ENCODE measurements at regions not wholly inside any gene's neighbourhood (a gene's known extent, or its start where the extent isn't known, plus 50 kb on each side); places are given as distances from the start of the nearest gene placed in this dataset.

DNA sequence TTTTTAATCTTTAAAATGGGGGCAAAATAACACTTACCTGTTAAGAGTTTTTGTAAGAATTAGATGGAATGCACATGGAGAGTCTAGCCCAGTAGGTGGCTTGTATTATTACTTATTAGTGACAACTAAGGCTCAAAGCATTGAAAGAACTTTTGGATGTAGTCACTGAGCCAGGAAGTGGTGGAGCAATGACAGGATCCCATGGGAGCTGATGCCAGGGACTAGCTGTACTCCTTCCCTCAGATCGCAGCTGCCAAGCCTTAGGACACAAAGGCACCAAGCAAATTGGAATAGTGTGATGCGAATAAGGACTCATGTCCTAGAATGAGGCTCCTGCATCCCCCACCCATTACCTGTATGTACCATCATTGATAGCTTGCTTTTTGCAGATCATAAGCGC is 370.4 kb upstream of the RGMA start:
- Histone ChIP-seq H3K9me2 (replicated peaks; ENCODE audit: insufficient read depth) (no peaks in the 10 kb centered on the region), H3K27ac (no peak overlapping the region), H3K9me3 (ENCODE audit: low read depth) (no peaks in the 10 kb centered on the region), H3K4me3 (no peak overlapping the region), H3K79me2 (no peaks in the 10 kb centered on the region), H3K36me3 (replicated peaks; ENCODE audit: insufficient read depth, low read depth) (no peaks in the 10 kb centered on the region), H3K4me1 (ENCODE audit: insufficient read depth) (no peaks in the 10 kb centered on the region), H3K4me2 (no peak overlapping the region), H3K27me3 (no peaks in the 10 kb centered on the region), H2AFZ (no peak overlapping the region), H4K20me1 (ENCODE audit: insufficient read depth, poor library complexity, severe bottlenecking) (no peaks in the 10 kb centered on the region)
- TF ChIP-seq EZH2 (IDR thresholded peaks at IDR 0.05; ENCODE audit: borderline replicate concordance) = no peak
- TF ChIP-seq, protein P1, sequence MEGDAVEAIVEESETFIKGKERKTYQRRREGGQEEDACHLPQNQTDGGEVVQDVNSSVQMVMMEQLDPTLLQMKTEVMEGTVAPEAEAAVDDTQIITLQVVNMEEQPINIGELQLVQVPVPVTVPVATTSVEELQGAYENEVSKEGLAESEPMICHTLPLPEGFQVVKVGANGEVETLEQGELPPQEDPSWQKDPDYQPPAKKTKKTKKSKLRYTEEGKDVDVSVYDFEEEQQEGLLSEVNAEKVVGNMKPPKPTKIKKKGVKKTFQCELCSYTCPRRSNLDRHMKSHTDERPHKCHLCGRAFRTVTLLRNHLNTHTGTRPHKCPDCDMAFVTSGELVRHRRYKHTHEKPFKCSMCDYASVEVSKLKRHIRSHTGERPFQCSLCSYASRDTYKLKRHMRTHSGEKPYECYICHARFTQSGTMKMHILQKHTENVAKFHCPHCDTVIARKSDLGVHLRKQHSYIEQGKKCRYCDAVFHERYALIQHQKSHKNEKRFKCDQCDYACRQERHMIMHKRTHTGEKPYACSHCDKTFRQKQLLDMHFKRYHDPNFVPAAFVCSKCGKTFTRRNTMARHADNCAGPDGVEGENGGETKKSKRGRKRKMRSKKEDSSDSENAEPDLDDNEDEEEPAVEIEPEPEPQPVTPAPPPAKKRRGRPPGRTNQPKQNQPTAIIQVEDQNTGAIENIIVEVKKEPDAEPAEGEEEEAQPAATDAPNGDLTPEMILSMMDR (IDR thresholded peaks at IDR 0.05; ENCODE audit: poor library complexity) = no peak
- no peak for TF ChIP-seq EZH2phosphoT487 (IDR thresholded peaks at IDR 0.05; ENCODE audit: low read depth, severe bottlenecking, unreplicated experiment)
- DNase-seq (ENCODE audit: low spot score) = no peak
- 95% methylated on average over 3 of the region's 3 CpGs for WGBS (ENCODE audit: low lambda C conversion rate, missing lambda C conversion rate)

DNA sequence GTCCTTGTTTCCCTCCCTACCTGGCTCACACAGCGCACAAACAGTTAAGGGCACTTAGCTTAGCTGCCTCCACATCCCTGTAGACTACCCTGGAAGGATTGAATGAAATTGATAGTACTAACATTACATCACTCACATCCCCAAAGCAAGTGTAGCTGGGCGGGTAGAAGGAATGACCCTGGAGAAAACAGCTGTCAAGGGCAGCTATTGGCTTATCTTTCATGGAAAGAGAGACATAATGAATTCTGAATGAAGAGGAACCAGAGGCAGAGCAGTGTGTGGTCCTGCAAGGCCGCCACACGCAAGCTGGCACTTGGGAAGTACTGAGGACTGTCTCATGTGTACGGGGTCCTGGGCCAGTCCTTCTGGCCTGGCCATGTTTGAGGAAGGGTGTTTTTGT is 369.6 kb upstream of the RGMA start:
- H3K79me2 ChIP-seq = no peaks in the 10 kb centered on the region
- H3K9me2 ChIP-seq (replicated peaks; ENCODE audit: insufficient read depth) = no peaks in the 10 kb centered on the region
- no peak for DNase-seq (ENCODE audit: low spot score)
- no peak overlapping the region for H3K4me2 ChIP-seq
- no peaks in the 10 kb centered on the region for H3K9me3 ChIP-seq (ENCODE audit: low read depth)
- no peaks in the 10 kb centered on the region for H3K4me1 ChIP-seq (ENCODE audit: insufficient read depth)
- 90% methylated on average over 5 of the region's 5 CpGs for WGBS (ENCODE audit: low lambda C conversion rate, missing lambda C conversion rate)
- no peaks in the 10 kb centered on the region for H3K27me3 ChIP-seq
- H3K36me3 ChIP-seq (replicated peaks; ENCODE audit: insufficient read depth, low read depth) = no peaks in the 10 kb centered on the region
- H3K4me3 ChIP-seq = no peak overlapping the region
- no peak overlapping the region for H2AFZ ChIP-seq
- no peaks in the 10 kb centered on the region for H4K20me1 ChIP-seq (ENCODE audit: insufficient read depth, poor library complexity, severe bottlenecking)
- TF ChIP-seq EZH2phosphoT487 (IDR thresholded peaks at IDR 0.05; ENCODE audit: low read depth, severe bottlenecking, unreplicated experiment) = no peak
- TF ChIP-seq, protein P1 (IDR thresholded peaks at IDR 0.05; ENCODE audit: poor library complexity) = no peak
- TF ChIP-seq EZH2 (IDR thresholded peaks at IDR 0.05; ENCODE audit: borderline replicate concordance) = no peak
- H3K27ac ChIP-seq = no peak overlapping the region

DNA sequence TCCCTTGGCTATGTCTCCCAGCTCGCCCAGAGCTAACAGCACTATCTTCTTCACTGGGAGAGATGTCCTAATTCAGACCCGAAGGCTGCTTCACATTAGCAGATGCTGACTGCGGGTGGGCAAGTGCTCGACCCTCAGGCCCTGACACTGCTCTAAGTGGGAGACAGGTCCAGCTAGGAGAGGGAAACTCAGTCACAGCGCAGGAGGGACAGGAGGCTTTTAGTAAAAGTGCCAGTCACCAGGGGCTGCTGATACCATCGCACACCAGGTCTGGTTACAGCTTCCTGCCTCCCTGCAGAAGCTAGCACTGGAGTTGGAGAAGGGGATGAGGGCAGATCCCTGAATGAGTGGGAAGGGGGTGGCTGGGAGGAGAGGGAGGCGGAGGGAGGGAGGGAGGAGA is 365.8 kb upstream of the RGMA start:
- Histone ChIP-seq H2AFZ (no peak overlapping the region), H3K27ac (no peak overlapping the region), H3K27me3 (no peaks in the 10 kb centered on the region), H3K9me2 (replicated peaks; ENCODE audit: insufficient read depth) (no peaks in the 10 kb centered on the region), H4K20me1 (ENCODE audit: insufficient read depth, poor library complexity, severe bottlenecking) (no peaks in the 10 kb centered on the region), H3K4me3 (no peak overlapping the region), H3K9me3 (ENCODE audit: low read depth) (no peaks in the 10 kb centered on the region), H3K4me1 (ENCODE audit: insufficient read depth) (no peaks in the 10 kb centered on the region), H3K79me2 (no peaks in the 10 kb centered on the region), H3K4me2 (no peak overlapping the region), H3K36me3 (replicated peaks; ENCODE audit: insufficient read depth, low read depth) (no peaks in the 10 kb centered on the region)
- TF ChIP-seq EZH2phosphoT487 (IDR thresholded peaks at IDR 0.05; ENCODE audit: low read depth, severe bottlenecking, unreplicated experiment) (no peak), EZH2 (IDR thresholded peaks at IDR 0.05; ENCODE audit: borderline replicate concordance) (no peak)
- TF ChIP-seq, protein P1 (IDR thresholded peaks at IDR 0.05; ENCODE audit: poor library complexity) = no peak
- DNase-seq (ENCODE audit: low spot score) = no peak
- 30% methylated on average over 7 of the region's 7 CpGs for WGBS (ENCODE audit: low lambda C conversion rate, missing lambda C conversion rate)

All from hepatocyte (in vitro differentiated cells).